ENCODE measurements at regions not wholly inside any gene's neighbourhood (a gene's known extent, or its start where the extent isn't known, plus 50 kb on each side); places are given as distances from the start of the nearest gene placed in this dataset.
A peak's percentile ranks its signal among the peaks of the same experiment; 100 is the strongest.

DNA sequence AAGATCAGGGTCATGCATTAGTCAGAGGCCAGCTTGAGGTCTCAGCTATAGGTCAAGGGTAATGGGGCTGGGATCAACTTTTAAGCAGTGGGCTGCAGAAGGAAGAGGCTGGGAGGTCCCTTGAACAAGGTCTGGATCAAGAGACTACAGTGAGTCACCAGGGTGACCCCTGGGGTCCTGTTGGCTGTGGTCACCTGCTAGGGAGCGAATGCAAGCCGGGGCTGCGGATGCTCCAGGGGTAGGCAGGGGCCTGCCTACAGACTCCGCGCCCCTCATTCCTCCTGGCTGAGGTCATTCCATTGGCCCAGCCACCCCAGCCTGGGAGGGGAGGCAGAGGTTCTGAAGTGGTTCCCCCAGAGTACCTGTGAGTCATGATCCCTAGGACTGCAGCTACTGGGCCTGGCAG lies 110.4 kb downstream of the CYP26B1 start:
- Mint-ChIP-seq H3K27ac (no peak overlapping the region), H3K4me1 (ENCODE audit: low read depth in 2 of 2) (no peaks in the 10 kb centered on the region), H3K4me3 (no peak overlapping the region), H3K36me3 (no peaks in the 10 kb centered on the region), H3K9me3 (peaks cover 3% of the 10 kb centered on the region), H3K27me3 (peaks cover 4 to 27% of the 10 kb centered on the region in 2 donors)
- ATAC-seq (no peak), DNase-seq (ENCODE audit: low spot score) (no peak)

DNA sequence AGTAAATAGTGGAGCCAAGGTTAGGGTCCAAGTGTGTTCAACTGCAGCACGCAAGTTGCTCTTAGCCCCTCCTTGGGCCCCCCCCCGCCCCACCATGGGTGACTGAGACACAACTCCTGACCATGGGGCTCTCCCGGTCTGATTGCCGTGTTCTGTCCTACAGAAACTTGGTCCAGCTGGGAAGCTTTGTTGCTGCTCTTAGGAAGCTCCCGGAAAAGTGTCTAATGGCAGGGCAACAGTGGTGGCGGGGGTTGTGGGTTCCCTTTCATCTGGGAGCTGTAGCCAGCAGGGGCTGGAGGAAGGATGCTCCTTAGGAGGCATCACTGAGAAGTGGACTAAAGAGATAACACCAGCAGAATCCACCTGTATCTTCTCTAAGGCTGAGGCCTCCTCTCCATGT lies 111.1 kb downstream of the CYP26B1 start:
- Mint-ChIP-seq H3K4me1 (ENCODE audit: low read depth in 2 of 2) (no peaks in the 10 kb centered on the region), H3K27me3 (peaks cover 4 to 27% of the 10 kb centered on the region in 2 donors), H3K4me3 (no peak overlapping the region), H3K9me3 (peaks cover 3% of the 10 kb centered on the region), H3K36me3 (no peaks in the 10 kb centered on the region), H3K27ac (no peak overlapping the region)
- DNase-seq (ENCODE audit: low spot score) = no peak
- ATAC-seq = no peak

DNA sequence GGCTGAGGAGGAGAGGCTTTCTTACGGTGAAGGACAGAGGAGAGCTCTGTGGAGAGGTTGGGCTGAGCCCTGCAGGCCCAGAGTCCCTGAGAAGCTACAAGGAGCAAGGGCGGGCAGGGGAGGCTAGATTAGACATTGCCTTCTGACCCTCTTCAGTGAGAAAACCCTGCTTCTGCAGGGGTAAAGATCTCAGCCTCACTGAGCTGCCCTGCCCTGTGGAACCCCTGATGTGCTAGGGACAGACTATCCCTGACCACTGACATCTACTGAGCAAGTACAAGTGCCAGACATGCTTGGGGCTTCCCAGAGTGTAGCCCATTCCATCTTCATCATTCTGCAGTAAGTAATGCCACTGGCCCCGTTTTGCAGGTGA lies 111.5 kb downstream of the CYP26B1 start:
- Mint-ChIP-seq H3K27ac (no peak overlapping the region), H3K9me3 (peaks cover under 1% of the 10 kb centered on the region), H3K27me3 (peaks cover 4 to 23% of the 10 kb centered on the region in 2 donors), H3K36me3 (no peaks in the 10 kb centered on the region), H3K4me3 (no peak overlapping the region), H3K4me1 (ENCODE audit: low read depth in 2 of 2) (no peaks in the 10 kb centered on the region)
- ATAC-seq (no peak), DNase-seq (ENCODE audit: low spot score) (no peak)

DNA sequence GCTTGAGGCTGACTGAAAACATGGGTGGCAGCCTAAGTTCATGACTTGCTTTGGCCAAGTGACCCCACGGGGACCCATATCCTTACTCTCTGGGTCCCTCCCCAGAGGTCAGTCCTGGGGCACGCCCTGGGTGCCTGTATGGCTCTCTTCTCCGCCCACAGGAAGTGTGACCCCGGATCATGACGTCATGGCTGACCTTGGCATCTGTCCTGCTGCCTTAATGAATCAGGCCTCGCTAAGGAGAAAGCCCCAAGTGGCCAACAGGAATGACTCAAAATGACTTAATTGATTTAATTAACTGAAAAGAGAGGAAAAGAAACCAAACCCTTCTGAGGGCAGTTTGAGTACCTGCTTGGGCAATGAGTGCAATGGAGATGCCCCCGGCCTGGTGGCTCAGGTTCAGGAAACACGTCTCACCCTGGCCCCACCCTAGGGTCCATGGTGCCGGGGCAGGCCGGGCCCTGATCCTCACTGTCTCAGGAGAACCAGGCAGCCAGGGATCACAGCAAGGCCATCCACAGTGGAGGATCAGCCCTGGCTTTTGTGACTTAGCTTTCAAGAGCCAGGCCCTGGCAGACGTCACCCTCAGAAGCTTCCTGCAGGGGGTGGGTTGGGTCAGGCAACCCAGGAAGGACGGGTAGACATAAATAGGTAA lies 112.0 kb downstream of the CYP26B1 start:
- H3K4me3 Mint-ChIP-seq = no peak overlapping the region
- ATAC-seq (no peak), DNase-seq (ENCODE audit: low spot score) (no peak)
- no peaks in the 10 kb centered on the region for H3K4me1 Mint-ChIP-seq (ENCODE audit: low read depth in 2 of 2)
- peaks cover under 1 to 18% of the 10 kb centered on the region in 2 donors for H3K27me3 Mint-ChIP-seq
- H3K9me3 Mint-ChIP-seq = no peaks in the 10 kb centered on the region
- no peaks in the 10 kb centered on the region for H3K36me3 Mint-ChIP-seq
- H3K27ac Mint-ChIP-seq = no peak overlapping the region

DNA sequence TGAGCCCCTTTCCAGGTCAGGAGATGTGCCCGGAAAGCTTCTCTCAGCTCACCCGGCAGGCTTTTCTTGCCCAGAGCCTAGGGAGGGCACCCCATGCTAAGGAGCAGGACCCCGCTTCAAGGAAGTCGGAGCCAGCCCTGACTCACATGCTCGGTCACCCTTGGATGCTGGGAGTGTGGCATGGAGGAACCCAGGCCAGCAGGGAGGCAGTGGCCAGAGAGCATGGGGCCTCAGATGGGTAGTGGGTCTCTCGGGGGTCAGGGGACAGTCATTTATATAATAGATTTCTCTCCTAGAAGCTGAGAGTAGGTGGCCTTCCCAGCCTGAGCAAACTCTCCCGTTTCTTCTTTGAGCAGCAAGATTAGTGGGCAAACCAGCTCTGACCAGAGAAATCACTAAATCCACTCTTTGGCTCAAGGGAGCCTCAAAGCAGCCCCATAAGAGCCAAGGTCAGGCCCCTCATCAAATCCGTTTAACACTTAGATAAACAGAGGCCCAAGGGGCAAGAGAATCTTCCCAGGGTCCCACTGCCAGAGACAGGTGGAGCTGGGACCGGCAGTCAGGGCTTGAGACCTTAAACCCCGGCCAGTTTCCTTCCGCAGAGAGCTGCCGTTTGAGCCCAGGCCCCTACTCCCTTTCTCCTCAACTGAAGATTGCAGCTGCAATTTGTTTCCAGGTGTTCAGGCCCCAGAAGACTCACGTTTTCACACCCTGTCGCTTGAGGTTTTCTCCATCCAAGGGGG lies 113.1 kb downstream of the CYP26B1 start:
- no peak overlapping the region for H3K27ac Mint-ChIP-seq
- H3K4me3 Mint-ChIP-seq = no peak overlapping the region
- no peaks in the 10 kb centered on the region for H3K36me3 Mint-ChIP-seq
- ATAC-seq (no peak), DNase-seq (ENCODE audit: low spot score) (no peak)
- no peaks in the 10 kb centered on the region for H3K4me1 Mint-ChIP-seq (ENCODE audit: low read depth in 2 of 2)
- H3K9me3 Mint-ChIP-seq = no peaks in the 10 kb centered on the region
- H3K27me3 Mint-ChIP-seq = peaks cover 0 to 16% of the 10 kb centered on the region in 2 donors

DNA sequence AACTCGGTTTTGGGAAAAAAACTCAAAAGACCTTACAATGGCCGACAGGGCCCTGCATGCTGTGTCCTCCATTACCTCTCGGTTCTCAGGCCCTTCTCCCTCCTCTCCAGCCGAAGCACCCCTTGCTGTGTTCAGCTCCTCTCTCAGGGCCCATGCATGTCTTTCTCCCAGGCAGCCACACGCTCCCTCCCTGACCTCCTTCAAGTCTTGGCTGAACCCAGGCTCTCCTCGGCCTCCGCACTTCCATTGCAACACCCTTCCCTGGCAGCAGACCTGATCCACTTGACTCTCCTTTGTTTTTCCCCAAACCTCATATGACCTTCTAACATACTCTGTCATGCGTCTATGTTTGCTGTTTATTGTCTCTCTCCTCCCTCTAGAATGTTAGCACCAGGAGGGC lies 114.0 kb downstream of the CYP26B1 start:
- ATAC-seq (no peak), DNase-seq (ENCODE audit: low spot score) (no peak)
- H3K4me3 Mint-ChIP-seq = no peak overlapping the region
- H3K36me3 Mint-ChIP-seq = no peaks in the 10 kb centered on the region
- no peaks in the 10 kb centered on the region for H3K4me1 Mint-ChIP-seq (ENCODE audit: low read depth in 2 of 2)
- H3K27ac Mint-ChIP-seq = no peak overlapping the region
- no peaks in the 10 kb centered on the region for H3K9me3 Mint-ChIP-seq
- H3K27me3 Mint-ChIP-seq = peaks cover 0 to 16% of the 10 kb centered on the region in 2 donors

DNA sequence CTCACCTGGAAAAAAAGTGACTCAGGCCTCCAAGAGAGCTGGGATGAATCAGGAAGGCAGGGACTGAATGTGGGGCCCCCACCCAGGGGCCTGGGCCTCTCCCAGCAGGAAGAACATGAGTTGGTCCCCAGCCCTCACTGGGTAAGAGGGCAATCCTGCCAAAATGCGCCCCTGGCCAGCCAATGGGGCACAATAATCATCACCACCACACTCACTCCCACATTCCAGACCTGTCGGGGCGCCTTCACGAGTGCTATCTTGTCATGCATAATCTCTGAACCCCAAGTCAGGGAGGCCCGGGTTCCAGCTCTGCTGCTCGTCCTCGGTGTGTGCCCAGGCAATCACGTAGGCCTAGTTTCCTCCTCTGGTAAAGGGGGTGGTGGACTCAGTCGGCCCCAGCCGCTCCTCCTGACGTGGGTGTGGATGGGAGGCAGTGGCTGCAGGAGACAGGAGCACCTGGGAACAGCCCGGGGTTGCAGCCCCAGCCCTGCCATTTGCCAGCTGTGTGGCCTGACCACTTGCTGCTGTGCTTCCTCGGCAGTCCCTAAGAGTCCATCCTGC lies 115.1 kb downstream of the CYP26B1 start:
- H3K27me3 Mint-ChIP-seq = peaks cover 0 to 16% of the 10 kb centered on the region in 2 donors
- no peaks in the 10 kb centered on the region for H3K36me3 Mint-ChIP-seq
- H3K4me3 Mint-ChIP-seq = no peak overlapping the region
- no peak overlapping the region for H3K27ac Mint-ChIP-seq
- H3K4me1 Mint-ChIP-seq (ENCODE audit: low read depth in 2 of 2) = no peaks in the 10 kb centered on the region
- DNase-seq (ENCODE audit: low spot score) (no peak), ATAC-seq (no peak)
- no peaks in the 10 kb centered on the region for H3K9me3 Mint-ChIP-seq

DNA sequence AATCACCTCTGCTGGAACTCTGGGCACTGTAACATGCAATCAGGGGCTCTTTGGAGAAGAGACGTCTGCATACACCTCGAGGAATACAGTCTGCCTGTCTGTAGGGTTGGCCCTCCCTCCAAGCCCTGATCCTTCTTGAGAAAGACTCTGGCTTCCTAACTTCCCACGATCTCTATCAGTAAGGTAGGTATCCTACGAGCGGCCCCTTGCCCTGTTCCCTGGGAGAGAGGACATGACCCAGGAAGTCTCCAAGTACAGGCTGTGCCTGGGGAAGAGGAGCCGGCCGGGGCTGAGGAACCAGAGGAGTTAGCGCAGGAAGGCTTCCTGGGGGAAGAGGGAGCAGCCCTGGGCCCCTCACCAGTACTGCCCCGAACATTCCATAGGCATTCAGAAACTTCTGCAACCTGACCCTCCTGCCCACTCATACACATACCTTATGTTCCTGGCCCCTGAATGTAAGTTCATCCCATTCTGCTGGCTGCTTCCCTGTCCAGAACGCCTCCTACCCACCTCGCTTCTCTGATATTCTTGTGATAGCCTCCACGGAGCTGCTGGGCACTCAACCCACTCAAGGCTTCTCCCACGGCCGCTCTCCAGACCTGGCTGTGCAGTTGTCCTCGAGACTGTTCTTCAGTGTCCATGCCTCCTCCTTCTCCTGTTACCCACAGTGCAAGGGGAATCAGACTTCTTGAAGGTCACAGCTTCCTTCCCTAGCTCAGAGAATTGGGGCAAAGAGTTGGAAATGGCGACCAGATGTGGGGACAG lies 116.1 kb downstream of the CYP26B1 start:
- DNase-seq (ENCODE audit: low spot score) (no peak), ATAC-seq (no peak)
- Mint-ChIP-seq H3K36me3 (no peaks in the 10 kb centered on the region), H3K27ac (no peak overlapping the region), H3K4me1 (ENCODE audit: low read depth in 2 of 2) (no peaks in the 10 kb centered on the region), H3K27me3 (peaks cover 0 to 16% of the 10 kb centered on the region in 2 donors), H3K9me3 (no peaks in the 10 kb centered on the region), H3K4me3 (no peak overlapping the region)

DNA sequence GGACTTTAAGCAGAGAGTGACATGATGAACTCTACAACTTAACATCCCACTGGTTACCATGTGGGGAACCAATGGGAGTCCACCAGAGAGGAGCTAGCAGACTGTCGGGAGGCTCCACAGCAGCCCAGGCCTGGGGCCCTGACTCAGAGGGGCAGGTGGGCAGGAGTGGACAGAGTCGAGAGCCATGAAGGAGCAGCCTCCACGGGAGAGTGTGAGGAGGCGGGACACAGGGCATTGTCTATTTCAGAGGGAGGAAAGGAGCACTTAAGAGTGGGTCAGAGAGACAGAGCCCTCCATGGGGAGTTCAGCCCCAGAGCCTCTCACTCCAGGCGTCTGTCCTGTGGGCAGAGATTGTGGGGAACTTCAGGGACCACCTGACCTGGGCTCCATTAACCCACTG lies 118.7 kb downstream of the CYP26B1 start:
- Mint-ChIP-seq H3K27me3 (peaks cover 3 to 13% of the 10 kb centered on the region in 2 donors), H3K36me3 (no peaks in the 10 kb centered on the region), H3K27ac (no peak overlapping the region), H3K4me3 (no peak overlapping the region), H3K9me3 (no peaks in the 10 kb centered on the region), H3K4me1 (ENCODE audit: low read depth in 2 of 2) (no peaks in the 10 kb centered on the region)
- ATAC-seq (peak in 1 of 2 donors; percentile 17), DNase-seq (ENCODE audit: low spot score) (no peak)

DNA sequence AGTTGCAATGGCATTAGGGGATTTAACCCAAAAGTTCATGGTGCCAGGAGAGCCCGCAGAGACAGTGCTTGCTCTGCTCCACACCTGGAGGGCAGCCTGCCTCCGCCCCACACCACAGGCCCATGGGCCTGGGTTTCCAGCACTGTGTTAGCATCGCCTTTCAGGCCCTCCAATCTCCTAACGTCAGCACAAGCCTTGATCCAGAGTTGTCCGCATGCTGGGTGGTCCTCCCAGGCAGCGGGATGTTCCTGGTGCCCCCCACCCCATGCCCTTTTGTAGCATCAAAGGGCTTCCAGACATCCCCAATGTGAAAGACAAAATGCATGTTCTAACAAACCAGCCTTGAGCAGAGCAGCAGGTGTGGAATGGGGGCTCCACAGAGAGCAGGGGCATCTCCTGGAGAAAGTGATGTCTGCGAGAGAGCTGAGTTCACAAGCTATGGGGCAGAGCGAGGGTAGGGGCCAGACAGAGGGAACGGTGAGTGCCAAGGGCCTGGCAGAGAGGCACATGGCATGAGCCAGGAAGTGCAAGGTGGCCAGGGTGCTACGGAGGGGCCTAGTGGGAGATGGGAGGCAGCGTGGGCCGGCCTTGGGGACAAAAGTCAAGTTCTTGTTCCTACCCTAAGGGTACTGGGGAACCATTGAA lies 119.2 kb downstream of the CYP26B1 start:
- DNase-seq (ENCODE audit: low spot score) = no peak
- H3K36me3 Mint-ChIP-seq = no peaks in the 10 kb centered on the region
- no peak overlapping the region for H3K4me3 Mint-ChIP-seq
- no peak overlapping the region for H3K27ac Mint-ChIP-seq
- H3K4me1 Mint-ChIP-seq (ENCODE audit: low read depth in 2 of 2) = no peaks in the 10 kb centered on the region
- H3K27me3 Mint-ChIP-seq = peaks cover 3 to 8% of the 10 kb centered on the region in 2 donors
- no peak for ATAC-seq
- H3K9me3 Mint-ChIP-seq = no peaks in the 10 kb centered on the region

DNA sequence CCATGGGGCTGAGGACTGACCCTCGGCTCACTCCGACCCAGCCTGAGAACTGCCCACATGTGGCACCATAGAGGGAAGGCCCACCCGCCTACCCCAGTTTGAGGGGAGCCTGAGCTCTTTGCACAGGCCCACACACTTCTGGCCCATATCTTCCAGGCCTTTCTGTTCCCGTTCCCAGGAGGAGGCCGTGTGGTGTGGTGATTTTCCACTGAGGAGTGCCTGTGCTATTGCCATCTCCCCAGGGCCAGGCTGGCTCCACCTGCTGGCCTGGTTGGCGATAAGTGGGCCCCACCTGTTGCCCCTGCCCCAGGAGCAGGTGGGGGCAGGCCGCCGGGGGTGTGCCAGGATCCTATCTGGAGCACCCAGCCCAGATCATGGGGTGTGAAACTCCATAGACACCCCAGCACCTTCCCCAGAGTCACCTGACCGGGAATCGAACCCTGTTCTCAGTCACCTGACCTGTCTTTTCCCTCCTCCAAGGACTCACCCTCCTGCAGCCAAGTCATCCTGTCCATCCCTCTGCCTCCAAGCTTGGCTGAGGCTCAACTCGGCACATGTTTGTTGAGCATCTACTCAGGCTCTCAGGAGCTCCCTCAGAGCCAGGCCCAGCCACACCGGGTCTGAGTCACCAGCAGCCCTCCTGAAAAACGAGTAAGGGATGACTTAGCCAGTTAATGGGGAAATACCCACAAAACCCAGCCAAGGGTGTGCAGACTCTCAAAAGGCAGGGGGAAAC lies 120.1 kb downstream of the CYP26B1 start:
- Mint-ChIP-seq H3K9me3 (no peaks in the 10 kb centered on the region), H3K27ac (no peak overlapping the region), H3K27me3 (peaks cover 0 to 3% of the 10 kb centered on the region in 2 donors), H3K36me3 (no peaks in the 10 kb centered on the region), H3K4me3 (no peak overlapping the region), H3K4me1 (ENCODE audit: low read depth in 2 of 2) (no peaks in the 10 kb centered on the region)
- ATAC-seq = no peak
- DNase-seq (ENCODE audit: low spot score) = no peak

DNA sequence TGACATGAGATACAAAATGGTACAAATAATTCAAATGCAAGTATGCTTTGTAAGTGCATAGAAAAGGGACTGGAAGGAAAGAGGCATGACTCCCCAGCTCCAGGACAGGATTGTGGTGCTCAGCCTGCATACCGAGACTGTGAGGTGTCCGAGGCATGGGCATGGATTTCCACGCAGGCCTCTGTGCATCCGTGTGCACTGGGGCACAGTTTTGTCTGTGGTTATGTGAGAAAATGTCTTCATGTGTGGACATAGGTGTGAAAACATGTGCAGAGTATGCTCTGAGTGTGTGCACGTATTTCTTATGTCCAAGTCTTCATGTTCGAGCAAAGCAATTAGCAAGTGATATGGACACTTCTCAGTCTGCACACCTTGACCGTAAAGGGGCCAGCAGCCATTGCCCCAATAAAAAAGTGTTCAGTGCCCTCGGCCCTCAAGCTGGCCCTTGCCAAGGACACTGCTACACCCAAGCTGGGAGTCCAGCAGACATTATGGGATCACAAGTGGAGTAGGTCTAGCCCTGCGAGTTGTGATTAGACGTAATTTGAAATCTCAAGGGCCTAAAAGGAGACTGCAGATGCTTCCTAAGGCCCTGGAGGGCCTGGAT lies 120.7 kb downstream of the CYP26B1 start:
- Mint-ChIP-seq H3K36me3 (no peaks in the 10 kb centered on the region), H3K27me3 (peaks cover 0 to 3% of the 10 kb centered on the region in 2 donors), H3K4me3 (no peak overlapping the region), H3K27ac (no peak overlapping the region), H3K9me3 (no peaks in the 10 kb centered on the region), H3K4me1 (ENCODE audit: low read depth in 2 of 2) (no peaks in the 10 kb centered on the region)
- DNase-seq (ENCODE audit: low spot score) (no peak), ATAC-seq (no peak)

Measured in natural killer cell treated with Interleukin-12 subunit alpha and Interleukin-12 subunit beta and Interleukin-15 and Interleukin-18, amount 100 ng/mL, for 72 hours (primary cell).